ENCODE measurements at regions not wholly inside any gene's neighbourhood (a gene's known extent, or its start where the extent isn't known, plus 50 kb on each side); places are given as distances from the start of the nearest gene placed in this dataset.

GRCh38 chr12:41968599-41968998, 176.1 kb downstream of the GXYLT1 start:
- no peak for TF ChIP-seq CTCF (conservative IDR thresholded peaks at IDR 0.05; ENCODE audit: low read depth, low read length)
- no peak for TF ChIP-seq RCOR1 (IDR thresholded peaks at IDR 0.05; ENCODE audit: insufficient replicate concordance, low read length)

All from IMR-90 (cell line).